Heart right ventricle (tissue), 16 donors: ENCODE measurements at regions not wholly inside any gene's neighbourhood (a gene's known extent, or its start where the extent isn't known, plus 50 kb on each side); places are given as distances from the start of the nearest gene placed in this dataset.

Experiments used
- ATAC-seq, 8 donors: fragments of 200-7000 bp; cut with Tn5 transposase; one replicate each; pipeline ENCODE4 v1.9.1; 2020; ENCODE audit warnings: mild to moderate bottlenecking in 8 of 8, moderate library complexity in 8 of 8, moderate number of reproducible peaks in 1 of 8
- DNase-seq, 2 donors: peaks; one replicate each; pipeline ENCODE4 v3.0.0-alpha.2; 2020
- H3K27ac ChIP-seq, 10 donors: fragments of 200-600 bp; sonication (generic) in 2 of 10; one replicate each; pipeline versions ENCODE4 v1.5.0 to v1.8.0; 2020 to 2022; ENCODE audit warnings: mild to moderate bottlenecking in 3 of 10
- H3K27me3 ChIP-seq, 7 donors: fragments of 200-600 bp; one replicate each; pipeline ENCODE4 v1.8.0; 2021 to 2022; ENCODE audit warnings: mild to moderate bottlenecking in 2 of 7
- H3K36me3 ChIP-seq, 9 donors: fragments of 200-600 bp; sonication (generic) in 1 of 9; one replicate each; pipeline versions ENCODE4 v1.5.0 to v1.8.0; 2020 to 2022; ENCODE audit warnings: mild to moderate bottlenecking in 2 of 9
- H3K4me1 ChIP-seq, 9 donors: fragments of 200-600 bp; sonication (generic) in 1 of 9; one replicate each; pipeline versions ENCODE4 v1.5.0 to v1.8.0; 2020 to 2022; ENCODE audit warnings: mild to moderate bottlenecking in 4 of 9
- H3K4me3 ChIP-seq, 10 donors: fragments of 200-600 bp; sonication (generic) in 2 of 10; one replicate each; pipeline versions ENCODE4 v1.5.0 to v1.8.0; 2020 to 2022; ENCODE audit warnings: mild to moderate bottlenecking in 7 of 10, moderate library complexity in 2 of 10
- H3K9me3 ChIP-seq, 11 donors: fragments of 200-600 bp in 10 of 11; sonication (generic) in 2 of 11; one replicate each; pipeline versions ENCODE4 v1.5.0 to v1.8.0; 2013 to 2022; ENCODE audit warnings: mild to moderate bottlenecking in 2 of 11, control low read depth in 1 of 11, moderate library complexity in 1 of 11
- CTCF ChIP-seq, 9 donors: fragments of 200-600 bp; sonication (generic) in 2 of 9; IDR thresholded peaks; one replicate each; pipeline versions ENCODE4 v1.5.0 to v1.8.0; 2021 to 2022; ENCODE audit warnings: antibody characterized with exemption in 9 of 9, mild to moderate bottlenecking in 5 of 9, moderate library complexity in 1 of 9
- WGBS, 2 donors: extraction: QIAGEN DNeasy Blood & Tissue Kit; methylation state at CpG; one replicate each; pipeline ENCODE4 v1.1.7; 2013; ENCODE audit warnings: inconsistent platforms in 1 of 2; 5-methylcytosine and 5-hydroxymethylcytosine counted together
- intact Hi-C, 10 donors: fragments of 100-400 bp; cut with DNase I; formaldehyde crosslinking; loops; one replicate each; pipeline versions ENCODE4 v1.11.1 to v1.14.2; 2022
- donor health status: Arrhythmogenic right ventricular cardiomyopathy.
- donor health status: ischemic (EF 13 %, LVEDD 7.1; RV severe dilation, severe dysfunction).
- donor health status: healthy with polysubstance abuse.
- donor health status: DM: no; HTN: yes; CAD: no.
- donor health status: DM: no; HTN: no; CAD: no.
- donor health status: ischemic (EF 25% LVEDD 6.9; RV normal size, moderate dysfunction).
- donor health status: ischemic (EF 25% LVEDD 5.7; RV mildly dilated, moderate dysfunction).
- donor health status: healthy.
- donor health status: DM: yes; HTN: yes; CAD: no.
- donor health status: Ischemic cardiomyopathy.
- donor health status: ischemic (EF 35%, LVEDD 5.7; RV mildly dilated, moderate dysfunction).
- donor health status: nonischemic (EF 11% LVEDD 7.7; RV severe dilation, severe dysfunction).
- donor health status: DM: yes; HTN: yes; CAD: no.
- donor health status: PGD.
- donor health status: ischemic (EF 29% LVEDD 5.4; RV normal size, mild dysfunction).
- donor health status: nonischemic (EF 23%, LVEDD 6.1; RV moderate dilation, normal function).

DNA sequence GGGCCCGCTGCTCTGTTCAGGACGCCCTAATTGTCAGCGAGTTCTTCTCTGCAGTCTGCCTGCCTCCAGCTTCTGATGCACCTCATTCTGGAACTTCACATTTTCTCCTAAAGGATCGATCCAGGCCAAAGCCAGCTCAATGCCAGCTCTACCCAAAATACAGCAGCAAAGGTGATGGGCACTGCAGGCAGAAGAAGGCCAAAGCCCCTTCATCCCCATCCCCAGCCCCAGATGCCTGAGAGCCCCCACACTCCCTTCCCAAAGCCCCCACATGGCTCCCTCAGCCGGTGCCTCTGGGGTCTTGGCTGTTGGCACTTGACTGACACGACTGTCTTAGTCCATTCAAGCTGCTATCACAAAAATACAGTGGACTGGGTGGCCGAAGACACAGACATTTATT lies 410.3 kb downstream of the BRD1 start:
- intact Hi-C loops = no loop called here
- DNase-seq (no peak), ATAC-seq (no peak)
- no peaks in the 10 kb centered on the region for H3K36me3 ChIP-seq
- no peak overlapping the region for H3K27ac ChIP-seq
- peaks cover 0 to 55% (median 8%) of the 10 kb centered on the region in 7 donors for H3K27me3 ChIP-seq
- TF ChIP-seq CTCF (IDR thresholded peaks at IDR 0.05) = no peak
- H3K4me1 ChIP-seq = no peaks in the 10 kb centered on the region
- H3K9me3 ChIP-seq = peaks cover 0 to 26% (median 5%) of the 10 kb centered on the region in 11 donors
- no peak overlapping the region for H3K4me3 ChIP-seq
- WGBS, 2 donors = 84 to 85% methylated on average over 7 of the region's 7 CpGs

- Histone ChIP-seq H3K4me3 (no peak overlapping the region), H3K9me3 (peaks cover 0 to 8% (median under 1%) of the 10 kb centered on the region in 11 donors), H3K27ac (no peak overlapping the region), H3K27me3 (peaks cover 0 to 67% (median 19%) of the 10 kb centered on the region in 7 donors), H3K4me1 (no peaks in the 10 kb centered on the region), H3K36me3 (no peaks in the 10 kb centered on the region)
- ATAC-seq (no peak), DNase-seq (no peak)
- TF ChIP-seq CTCF (IDR thresholded peaks at IDR 0.05) = no peak
- intact Hi-C loops = no loop called here
- WGBS, 2 donors = 65 to 73% methylated on average over 21 of the region's 21 CpGs
These were observed 412.3 kb downstream of the BRD1 start for GRCh38 chr22:49415151-49415951.

DNA sequence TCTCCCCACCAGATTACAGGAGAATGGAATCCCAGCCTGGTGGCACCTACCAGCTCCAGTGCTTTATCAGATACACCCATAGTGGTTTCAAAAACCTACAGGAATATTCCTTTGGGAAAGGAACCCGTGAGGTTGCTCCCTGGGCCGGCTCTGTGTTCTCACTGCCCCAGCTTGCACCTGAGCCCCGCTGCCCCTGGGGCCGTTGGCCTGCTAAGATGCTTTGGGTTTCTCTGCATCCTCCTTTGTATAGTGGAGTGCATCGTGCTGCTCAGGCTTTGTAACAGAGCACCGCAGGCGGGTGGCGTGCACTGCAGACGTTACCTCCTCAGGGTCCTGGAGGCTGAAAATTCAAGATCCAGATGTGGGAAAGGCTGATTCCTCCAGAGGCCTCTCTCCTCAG lies 414.1 kb downstream of the BRD1 start:
- no peak for TF ChIP-seq CTCF (IDR thresholded peaks at IDR 0.05)
- Histone ChIP-seq H3K4me1 (no peaks in the 10 kb centered on the region), H3K9me3 (peaks cover 0 to 14% (median 2%) of the 10 kb centered on the region in 11 donors), H3K27ac (no peak overlapping the region), H3K27me3 (peaks cover 0 to 76% (median 24%) of the 10 kb centered on the region in 7 donors), H3K4me3 (no peak overlapping the region), H3K36me3 (no peaks in the 10 kb centered on the region)
- 48 to 69% methylated on average over 9 of the region's 9 CpGs for WGBS, 2 donors
- ATAC-seq (no peak), DNase-seq (no peak)
- intact Hi-C loops = no loop called here

DNA sequence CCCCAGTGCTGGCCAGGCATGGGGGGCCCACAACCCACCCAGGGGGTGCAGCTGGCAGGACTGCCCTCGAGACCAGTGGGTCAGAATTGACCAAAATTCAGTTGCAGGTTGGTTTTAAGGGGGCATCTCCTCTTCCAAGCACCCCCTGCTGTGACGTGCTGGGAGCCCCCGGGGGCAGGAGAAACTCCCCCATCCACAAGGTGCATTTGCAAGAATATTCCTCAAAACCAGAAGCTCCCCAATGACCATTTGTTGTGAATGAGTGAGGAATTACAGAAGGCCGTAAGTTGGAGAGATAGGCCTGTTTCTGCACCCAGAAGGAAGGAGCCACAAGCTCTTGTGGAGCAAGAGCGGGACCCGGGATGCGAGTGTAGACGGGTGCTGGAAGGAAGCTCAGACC lies 414.5 kb downstream of the BRD1 start:
- intact Hi-C loops = no loop called here
- 69 to 81% methylated on average over 8 of the region's 8 CpGs for WGBS, 2 donors
- no peak overlapping the region for H3K27ac ChIP-seq
- no peak overlapping the region for H3K4me3 ChIP-seq
- DNase-seq (no peak), ATAC-seq (no peak)
- no peaks in the 10 kb centered on the region for H3K4me1 ChIP-seq
- H3K36me3 ChIP-seq = no peaks in the 10 kb centered on the region
- no peak for TF ChIP-seq CTCF (IDR thresholded peaks at IDR 0.05)
- H3K9me3 ChIP-seq = peaks cover 0 to 14% (median 2%) of the 10 kb centered on the region in 11 donors
- H3K27me3 ChIP-seq = peaks cover 0 to 72% (median 24%) of the 10 kb centered on the region in 7 donors
